Stimulated activated CD8-positive, alpha-beta memory T cell treated with anti-CD3 and anti-CD28 coated beads, Interleukin-15, amount 100 ng/mL, for 48 hours (primary cell): ENCODE measurements at regions not wholly inside any gene's neighbourhood (a gene's known extent, or its start where the extent isn't known, plus 50 kb on each side); places are given as distances from the start of the nearest gene placed in this dataset.
"Not testable (repeated sequence)": the region's sequence is repeated elsewhere in the genome, so short reads cannot be mapped to it uniquely, and the experiment has no call there.

Experiments used
- DNase-seq, 2 donors: peaks; one replicate each; pipeline ENCODE4 v3.0.0-alpha.2; 2020; ENCODE audit warnings: low read depth in 2 of 2

- no peak for DNase-seq
These were observed 686.5 kb downstream of the MECOM start for GRCh38 chr3:168976969-168977368.

- DNase-seq: no peak
These were observed 687.9 kb downstream of the MECOM start for GRCh38 chr3:168975576-168975975.

- DNase-seq: no peak
These were observed 688.7 kb downstream of the MECOM start for GRCh38 chr3:168974617-168975403.

GRCh38 chr3:168973897-168974296, 689.6 kb downstream of the MECOM start:
- no peak for DNase-seq

- no peak for DNase-seq
These were observed 690.3 kb downstream of the MECOM start for GRCh38 chr3:168973206-168973605.

GRCh38 chr3:168968609-168969008, 694.9 kb downstream of the MECOM start:
- no peak for DNase-seq

- DNase-seq: no peak
These were observed 698.8 kb downstream of the MECOM start for GRCh38 chr3:168964736-168965135.

GRCh38 chr3:168961271-168961670, 702.2 kb downstream of the MECOM start:
- no peak for DNase-seq

GRCh38 chr3:168959731-168960130, 703.8 kb downstream of the MECOM start:
- DNase-seq: no peak

GRCh38 chr3:168958466-168958865, 705.0 kb downstream of the MECOM start:
- no peak for DNase-seq

- no peak for DNase-seq
These were observed 707.4 kb downstream of the MECOM start for GRCh38 chr3:168956076-168956475.

GRCh38 chr3:168952551-168952950, 711.0 kb downstream of the MECOM start:
- DNase-seq: no peak

GRCh38 chr3:168951884-168952283, 711.6 kb downstream of the MECOM start:
- DNase-seq: no peak

GRCh38 chr3:168951368-168951767, 712.1 kb downstream of the MECOM start:
- DNase-seq: no peak

GRCh38 chr3:168950622-168951021, 712.9 kb downstream of the MECOM start:
- DNase-seq: no peak

GRCh38 chr3:168939651-168940238, 723.8 kb downstream of the MECOM start:
- DNase-seq: no peak

GRCh38 chr3:168933614-168934013, 729.9 kb downstream of the MECOM start:
- no peak for DNase-seq

GRCh38 chr3:168929997-168930396, 733.5 kb downstream of the MECOM start:
- DNase-seq: not testable (repeated sequence)

- DNase-seq: no peak
These were observed 737.1 kb downstream of the MECOM start for GRCh38 chr3:168926426-168926825.

- DNase-seq: no peak
These were observed 737.9 kb downstream of the MECOM start for GRCh38 chr3:168925568-168925967.

- no peak for DNase-seq
These were observed 748.9 kb downstream of the MECOM start for GRCh38 chr3:168914662-168915061.

GRCh38 chr3:168909260-168909659, 754.3 kb downstream of the MECOM start:
- DNase-seq: no peak

GRCh38 chr3:168895419-168895818, 768.1 kb downstream of the MECOM start:
- DNase-seq: no peak

- DNase-seq: no peak
These were observed 769.3 kb downstream of the MECOM start for GRCh38 chr3:168894214-168894613.
